ENCODE measurements at regions not wholly inside any gene's neighbourhood (a gene's known extent, or its start where the extent isn't known, plus 50 kb on each side); places are given as distances from the start of the nearest gene placed in this dataset.

DNA sequence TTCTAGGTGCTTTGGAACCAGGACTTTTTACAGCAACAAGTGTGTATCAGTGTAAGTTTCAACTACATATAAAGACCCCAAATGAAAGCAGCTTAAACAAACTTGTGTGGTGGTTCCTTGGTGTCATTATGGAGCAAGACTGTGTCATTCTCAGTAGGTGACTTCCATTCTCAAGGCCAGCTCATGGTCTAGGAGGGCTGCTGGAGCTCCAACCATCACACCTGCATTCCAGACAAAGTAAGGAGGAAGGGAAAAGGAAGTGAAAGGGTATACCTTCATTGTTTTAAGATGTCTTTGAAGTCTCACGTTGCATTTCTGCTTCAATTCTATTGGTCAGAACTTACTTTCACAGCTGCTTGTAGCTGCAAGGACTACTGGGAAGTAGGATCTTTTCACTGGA is 188.6 kb downstream of the C1orf94 start:
- TF ChIP-seq POLR2A (IDR thresholded peaks at IDR 0.05; ENCODE audit: low read depth, low read length), result no peak
- TF ChIP-seq POLR2AphosphoS5 (IDR thresholded peaks at IDR 0.05; ENCODE audit: low read depth, low read length), result no peak
- TF ChIP-seq TAF1 (IDR thresholded peaks at IDR 0.05; ENCODE audit: low read depth, low read length), result no peak
- TF ChIP-seq SPI1 (IDR thresholded peaks at IDR 0.05; ENCODE audit: low read depth, low read length), result no peak

Data from GM12891 (cell line).